Osteoblast (primary cell): ENCODE measurements at regions not wholly inside any gene's neighbourhood (a gene's known extent, or its start where the extent isn't known, plus 50 kb on each side); places are given as distances from the start of the nearest gene placed in this dataset.
"Not testable (repeated sequence)": the region's sequence is repeated elsewhere in the genome, so short reads cannot be mapped to it uniquely, and the experiment has no call there.

Experiments
- DNase-seq: peaks from one replicate; pipeline ENCODE4 v3.0.0; 2011; ENCODE audit warnings: low spot score, mixed read lengths; ENCODE audit not compliant: insufficient read length; ENCODE audit errors: missing footprints
- H2AFZ ChIP-seq: 2 replicates; pipeline ENCODE4 v1.6.0; 2011; ENCODE audit warnings: mild to moderate bottlenecking, low read length
- H3K27ac ChIP-seq: 2 replicates; pipeline ENCODE4 v1.5.1; 2011; ENCODE audit warnings: mild to moderate bottlenecking, low read depth, low read length, moderate library complexity
- H3K27me3 ChIP-seq: 2 replicates; pipeline ENCODE4 v1.6.0; 2012; ENCODE audit warnings: mild to moderate bottlenecking, control low read depth, inconsistent platforms, low read length, moderate library complexity; ENCODE audit not compliant: insufficient read depth
- H3K36me3 ChIP-seq: 2 replicates; pipeline ENCODE4 v1.5.1; 2011; ENCODE audit warnings: mild to moderate bottlenecking, low read length, control low read depth, moderate library complexity; ENCODE audit not compliant: insufficient read depth
- H3K4me1 ChIP-seq: 2 replicates; pipeline ENCODE4 v1.5.1; 2011; ENCODE audit warnings: mild to moderate bottlenecking, low read length, control low read depth, moderate library complexity; ENCODE audit not compliant: insufficient read depth
- H3K4me2 ChIP-seq: 2 replicates; pipeline ENCODE4 v1.6.0; 2011; ENCODE audit warnings: mild to moderate bottlenecking, low read length; ENCODE audit not compliant: insufficient read depth
- H3K4me3 ChIP-seq: fragments of 200-600 bp; sonication (generic); 3 replicates; pipeline ENCODE4 v1.5.1; 2012; ENCODE audit warnings: mild to moderate bottlenecking, low read length, inconsistent platforms; ENCODE audit not compliant: insufficient read depth
- H3K79me2 ChIP-seq: 2 replicates; pipeline ENCODE4 v1.6.0; 2012; ENCODE audit warnings: mild to moderate bottlenecking, low read length, control low read depth, inconsistent platforms; ENCODE audit not compliant: insufficient read depth
- H3K9me3 ChIP-seq: 2 replicates; pipeline ENCODE4 v1.5.1; 2011; ENCODE audit warnings: low read depth, low read length, control low read depth
- H4K20me1 ChIP-seq: 2 replicates; pipeline ENCODE4 v1.6.0; 2012; ENCODE audit warnings: mild to moderate bottlenecking, low read length, control low read depth; ENCODE audit not compliant: insufficient read depth
- TF ChIP-seq, protein P1 (sequence below): IDR thresholded peaks from 2 replicates; pipeline ENCODE4 v1.5.1; 2011; ENCODE audit warnings: mild to moderate bottlenecking, low read depth, low read length, moderate library complexity; ENCODE audit errors: extremely low read depth

- Histone ChIP-seq H3K79me2 (no peaks in the 10 kb centered on the region), H3K36me3 (no peaks in the 10 kb centered on the region), H2AFZ (no peak overlapping the region), H3K4me2 (no peak overlapping the region), H3K4me3 (no peak overlapping the region), H4K20me1 (no peaks in the 10 kb centered on the region), H3K27me3 (no peaks in the 10 kb centered on the region), H3K27ac (no peak overlapping the region), H3K9me3 (no peaks in the 10 kb centered on the region), H3K4me1 (no peaks in the 10 kb centered on the region)
- no peak for DNase-seq
- TF ChIP-seq, protein P1, sequence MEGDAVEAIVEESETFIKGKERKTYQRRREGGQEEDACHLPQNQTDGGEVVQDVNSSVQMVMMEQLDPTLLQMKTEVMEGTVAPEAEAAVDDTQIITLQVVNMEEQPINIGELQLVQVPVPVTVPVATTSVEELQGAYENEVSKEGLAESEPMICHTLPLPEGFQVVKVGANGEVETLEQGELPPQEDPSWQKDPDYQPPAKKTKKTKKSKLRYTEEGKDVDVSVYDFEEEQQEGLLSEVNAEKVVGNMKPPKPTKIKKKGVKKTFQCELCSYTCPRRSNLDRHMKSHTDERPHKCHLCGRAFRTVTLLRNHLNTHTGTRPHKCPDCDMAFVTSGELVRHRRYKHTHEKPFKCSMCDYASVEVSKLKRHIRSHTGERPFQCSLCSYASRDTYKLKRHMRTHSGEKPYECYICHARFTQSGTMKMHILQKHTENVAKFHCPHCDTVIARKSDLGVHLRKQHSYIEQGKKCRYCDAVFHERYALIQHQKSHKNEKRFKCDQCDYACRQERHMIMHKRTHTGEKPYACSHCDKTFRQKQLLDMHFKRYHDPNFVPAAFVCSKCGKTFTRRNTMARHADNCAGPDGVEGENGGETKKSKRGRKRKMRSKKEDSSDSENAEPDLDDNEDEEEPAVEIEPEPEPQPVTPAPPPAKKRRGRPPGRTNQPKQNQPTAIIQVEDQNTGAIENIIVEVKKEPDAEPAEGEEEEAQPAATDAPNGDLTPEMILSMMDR = no peak
Measured at GRCh38 chr5:152477536-152477935, 72.5 kb upstream of the NMUR2 start.

GRCh38 chr5:152479866-152480265 lies 74.8 kb upstream of the NMUR2 start:
- not testable (repeated sequence) for H3K4me2 ChIP-seq, H3K79me2 ChIP-seq, H2AFZ ChIP-seq

GRCh38 chr5:152480677-152481076 lies 75.6 kb upstream of the NMUR2 start:
- not testable (repeated sequence) for H4K20me1 ChIP-seq, DNase-seq, H3K4me3 ChIP-seq, H3K36me3 ChIP-seq, H3K79me2 ChIP-seq, H2AFZ ChIP-seq, H3K27me3 ChIP-seq, H3K27ac ChIP-seq, H3K4me1 ChIP-seq, H3K4me2 ChIP-seq, H3K9me3 ChIP-seq

More at GRCh38 chr5:152479866-152480265, 74.8 kb upstream of the NMUR2 start:
- H3K9me3 ChIP-seq, H3K4me3 ChIP-seq, H4K20me1 ChIP-seq, H3K36me3 ChIP-seq, H3K27ac ChIP-seq, DNase-seq, H3K27me3 ChIP-seq, H3K4me1 ChIP-seq: not testable (repeated sequence)

DNA sequence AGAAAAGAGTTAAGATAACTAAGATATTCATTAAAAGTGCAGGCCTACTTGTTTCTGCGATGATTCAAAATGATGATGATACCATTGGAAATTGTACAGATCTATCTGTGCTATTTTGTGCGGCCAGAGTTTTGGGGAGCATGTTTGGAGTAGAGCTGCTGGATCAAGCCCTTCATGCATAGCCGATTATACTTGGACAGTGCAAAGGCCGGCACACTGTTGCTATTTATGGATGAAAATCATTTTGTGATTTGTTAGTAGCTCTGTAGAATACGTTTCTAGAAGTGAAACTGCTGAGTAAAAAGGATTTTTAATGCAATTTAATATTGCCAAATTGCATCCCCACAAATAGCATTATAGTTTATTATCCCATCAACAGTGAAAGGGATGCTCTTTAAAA lies 82.1 kb upstream of the NMUR2 start:
- H3K27ac ChIP-seq = no peak overlapping the region
- no peaks in the 10 kb centered on the region for H4K20me1 ChIP-seq
- no peaks in the 10 kb centered on the region for H3K27me3 ChIP-seq
- H3K4me3 ChIP-seq = no peak overlapping the region
- no peak overlapping the region for H2AFZ ChIP-seq
- TF ChIP-seq, protein P1 = no peak
- H3K79me2 ChIP-seq = no peaks in the 10 kb centered on the region
- no peak overlapping the region for H3K4me2 ChIP-seq
- no peak for DNase-seq
- no peaks in the 10 kb centered on the region for H3K36me3 ChIP-seq
- no peaks in the 10 kb centered on the region for H3K9me3 ChIP-seq
- no peaks in the 10 kb centered on the region for H3K4me1 ChIP-seq

DNA sequence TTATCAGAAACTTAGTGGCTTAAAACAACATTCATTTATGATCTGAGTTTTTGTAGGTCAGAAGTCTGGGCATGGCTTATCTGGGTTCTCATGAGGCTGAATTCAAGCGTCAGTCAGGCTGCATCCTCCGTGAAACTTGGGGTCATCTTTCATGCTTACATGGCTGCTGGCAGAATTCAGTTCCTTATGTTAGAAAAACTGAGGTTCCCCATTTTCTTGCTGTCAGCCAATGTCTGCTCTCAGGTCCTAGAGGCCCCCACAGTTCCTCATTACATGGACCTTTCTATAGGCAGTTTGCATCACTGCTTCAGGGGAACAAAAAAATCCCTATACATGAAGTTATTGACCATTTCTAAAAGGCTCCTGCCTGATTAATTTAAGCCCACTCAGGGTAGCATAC lies 83.8 kb upstream of the NMUR2 start:
- H4K20me1 ChIP-seq = no peaks in the 10 kb centered on the region
- no peak overlapping the region for H3K4me2 ChIP-seq
- H3K9me3 ChIP-seq = no peaks in the 10 kb centered on the region
- no peaks in the 10 kb centered on the region for H3K36me3 ChIP-seq
- no peaks in the 10 kb centered on the region for H3K27me3 ChIP-seq
- H3K79me2 ChIP-seq = no peaks in the 10 kb centered on the region
- no peak overlapping the region for H2AFZ ChIP-seq
- TF ChIP-seq, protein P1 = no peak
- no peak for DNase-seq
- no peak overlapping the region for H3K27ac ChIP-seq
- no peak overlapping the region for H3K4me3 ChIP-seq
- no peaks in the 10 kb centered on the region for H3K4me1 ChIP-seq
